ENCODE measurements at regions not wholly inside any gene's neighbourhood (a gene's known extent, or its start where the extent isn't known, plus 50 kb on each side); places are given as distances from the start of the nearest gene placed in this dataset.

DNA sequence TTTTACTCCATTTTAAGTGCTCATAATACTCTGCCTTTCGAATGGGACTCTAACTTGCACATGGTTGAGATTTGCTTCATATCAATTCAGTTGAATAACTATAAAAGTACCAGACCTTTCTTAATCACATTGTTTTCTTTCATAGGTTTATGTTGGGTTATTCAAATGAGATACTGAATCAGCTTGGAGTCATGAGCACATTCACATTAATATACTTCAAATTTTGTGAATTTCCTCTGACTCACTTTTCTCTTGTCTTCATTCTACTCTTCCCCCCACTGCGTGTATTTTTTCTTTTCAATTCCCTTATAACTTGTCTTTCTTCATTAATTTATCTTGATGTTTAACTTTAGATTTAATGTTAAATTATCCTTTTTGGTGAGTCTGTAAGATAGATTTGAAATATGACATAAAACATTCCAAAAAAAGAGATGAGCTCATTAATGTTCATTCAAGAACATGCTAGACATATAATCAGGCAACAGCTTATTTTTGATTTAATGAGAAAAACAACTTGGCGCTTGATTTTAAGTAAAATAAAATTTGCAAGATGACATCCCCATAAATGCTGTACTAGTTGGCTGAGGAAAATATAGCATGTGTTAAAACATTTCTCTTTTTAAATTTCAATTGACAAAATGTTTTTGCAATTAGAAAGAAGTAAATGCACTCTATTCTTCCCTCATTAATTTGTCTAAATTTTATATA is 736.0 kb downstream of the CD109 start:
- TF ChIP-seq, protein P1, sequence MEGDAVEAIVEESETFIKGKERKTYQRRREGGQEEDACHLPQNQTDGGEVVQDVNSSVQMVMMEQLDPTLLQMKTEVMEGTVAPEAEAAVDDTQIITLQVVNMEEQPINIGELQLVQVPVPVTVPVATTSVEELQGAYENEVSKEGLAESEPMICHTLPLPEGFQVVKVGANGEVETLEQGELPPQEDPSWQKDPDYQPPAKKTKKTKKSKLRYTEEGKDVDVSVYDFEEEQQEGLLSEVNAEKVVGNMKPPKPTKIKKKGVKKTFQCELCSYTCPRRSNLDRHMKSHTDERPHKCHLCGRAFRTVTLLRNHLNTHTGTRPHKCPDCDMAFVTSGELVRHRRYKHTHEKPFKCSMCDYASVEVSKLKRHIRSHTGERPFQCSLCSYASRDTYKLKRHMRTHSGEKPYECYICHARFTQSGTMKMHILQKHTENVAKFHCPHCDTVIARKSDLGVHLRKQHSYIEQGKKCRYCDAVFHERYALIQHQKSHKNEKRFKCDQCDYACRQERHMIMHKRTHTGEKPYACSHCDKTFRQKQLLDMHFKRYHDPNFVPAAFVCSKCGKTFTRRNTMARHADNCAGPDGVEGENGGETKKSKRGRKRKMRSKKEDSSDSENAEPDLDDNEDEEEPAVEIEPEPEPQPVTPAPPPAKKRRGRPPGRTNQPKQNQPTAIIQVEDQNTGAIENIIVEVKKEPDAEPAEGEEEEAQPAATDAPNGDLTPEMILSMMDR (IDR thresholded peaks at IDR 0.05; ENCODE audit: low read length) = no peak
- no peak for TF ChIP-seq EZH2 (IDR thresholded peaks at IDR 0.05; ENCODE audit: borderline replicate concordance, low read length)
